Amniotic stem cell (primary cell): ENCODE measurements at regions not wholly inside any gene's neighbourhood (a gene's known extent, or its start where the extent isn't known, plus 50 kb on each side); places are given as distances from the start of the nearest gene placed in this dataset.
A peak's percentile ranks its signal among the peaks of the same experiment; 100 is the strongest.
"Not testable (repeated sequence)": the region's sequence is repeated elsewhere in the genome, so short reads cannot be mapped to it uniquely, and the experiment has no call there.

Experiments
- DNase-seq: peaks from one replicate; lab custom pipeline; 2025; lab: John Stamatoyannopoulos, UW

GRCh38 chr10:45515630-45516029 is 141.6 kb downstream of the ALOX5 start:
- no peak for DNase-seq

DNA sequence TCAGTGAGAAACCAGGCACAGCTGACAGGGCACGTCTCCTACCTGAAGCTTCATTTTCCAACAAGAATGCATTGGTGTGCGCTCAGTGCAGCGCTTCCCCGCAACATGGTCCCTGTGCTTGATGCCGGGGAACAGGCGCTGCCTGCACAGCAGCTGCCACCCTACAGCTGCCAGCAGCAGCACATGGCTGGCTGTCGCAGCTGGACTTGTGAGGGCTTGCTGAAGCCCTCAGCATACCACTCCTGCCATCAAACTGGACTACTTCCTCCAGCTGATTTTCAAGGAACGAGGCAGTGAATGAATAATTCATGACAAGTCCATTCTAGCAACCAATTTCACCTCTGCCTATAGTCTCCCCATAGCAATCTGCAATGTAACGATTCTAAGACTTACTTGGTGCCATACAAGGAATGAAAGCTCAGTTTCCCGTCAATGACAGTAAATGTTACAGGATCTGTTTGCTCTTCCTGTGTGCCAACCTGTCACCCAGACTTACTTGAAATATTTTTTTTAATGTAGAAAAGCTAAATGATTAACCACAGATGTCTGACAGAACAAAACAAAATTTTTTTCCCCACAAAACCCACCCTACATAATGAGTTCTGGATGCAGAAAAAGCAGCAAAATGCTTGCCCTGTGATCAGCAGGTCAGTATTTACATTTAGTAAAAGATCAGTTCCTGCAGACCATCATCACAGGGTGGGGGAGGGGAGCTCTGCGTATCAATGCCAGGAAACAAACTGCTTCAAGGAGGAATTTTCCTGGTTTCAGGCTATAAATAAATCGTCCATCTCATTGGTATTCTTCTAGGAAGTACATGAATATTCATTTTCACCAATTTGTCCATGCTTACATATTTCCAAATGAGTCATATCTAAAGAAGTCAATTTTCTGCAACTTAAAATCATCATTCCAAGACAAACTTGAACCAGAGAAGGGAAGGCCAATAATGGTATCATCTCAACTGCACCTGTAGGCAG is 140.6 kb downstream of the ALOX5 start:
- DNase-seq = peak; percentile 10

- no peak for DNase-seq
These were observed 139.5 kb downstream of the ALOX5 start for GRCh38 chr10:45513551-45513950.

DNA sequence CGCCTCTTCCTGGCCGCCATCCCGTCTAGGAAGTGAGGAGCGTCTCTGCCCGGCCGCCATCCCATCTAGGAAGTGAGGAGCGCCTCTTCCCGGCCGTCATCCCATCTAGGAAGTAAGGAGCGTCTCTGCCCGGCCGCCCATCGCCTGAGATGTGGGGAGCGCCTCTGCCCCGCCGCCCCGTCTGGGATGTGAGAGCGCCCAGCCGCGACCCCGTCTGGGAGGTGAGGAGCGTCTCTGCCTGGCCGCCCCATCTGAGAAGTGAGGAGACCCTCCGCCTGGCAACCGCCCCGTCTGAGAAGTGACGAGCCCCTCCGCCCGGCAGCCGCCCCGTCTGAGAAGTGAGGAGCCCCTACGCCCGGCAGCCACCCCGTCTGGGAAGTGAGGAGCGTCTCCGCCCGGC is 137.9 kb downstream of the ALOX5 start:
- not testable (repeated sequence) for DNase-seq

GRCh38 chr10:45509491-45509890 is 135.5 kb downstream of the ALOX5 start:
- no peak for DNase-seq

DNA sequence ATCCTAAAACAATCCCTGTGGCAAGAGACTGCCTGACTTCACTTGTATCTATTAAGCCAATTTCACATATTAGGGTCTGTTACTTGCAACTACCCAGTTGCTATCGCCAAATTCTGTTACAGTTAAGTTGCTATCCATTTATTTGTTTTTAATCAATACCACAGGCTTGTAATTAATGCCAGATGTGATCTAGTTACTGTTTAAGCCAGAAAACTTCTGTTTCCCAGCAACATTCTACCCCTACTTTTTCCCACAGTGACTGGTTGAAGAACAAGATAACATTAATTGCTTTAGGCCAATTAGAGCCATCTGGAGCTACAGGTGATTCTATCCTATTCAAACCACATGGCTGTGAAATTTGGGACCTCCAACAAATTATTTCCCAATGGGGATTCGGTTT is 131.3 kb downstream of the ALOX5 start:
- DNase-seq = no peak

- no peak for DNase-seq
These were observed 128.4 kb downstream of the ALOX5 start for GRCh38 chr10:45502458-45502857.

- no peak for DNase-seq
These were observed 127.8 kb downstream of the ALOX5 start for GRCh38 chr10:45501791-45502190.

DNA sequence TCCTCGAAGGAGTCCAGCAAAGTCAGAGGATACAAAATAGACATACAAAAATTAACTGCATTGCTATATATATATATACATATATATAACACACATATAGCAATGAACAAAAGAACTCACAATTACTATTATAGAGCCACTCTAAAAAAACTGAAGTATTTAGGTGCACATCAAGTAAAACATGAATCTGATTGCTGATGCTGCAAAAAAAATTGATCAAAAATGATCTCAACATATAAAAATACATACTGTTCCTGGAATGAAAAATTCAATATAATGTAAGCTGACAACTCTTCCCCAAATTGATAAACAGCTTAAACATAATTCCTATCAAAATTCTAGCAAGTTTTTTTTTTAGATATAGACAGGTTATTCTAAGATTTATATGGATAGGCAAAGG is 126.8 kb downstream of the ALOX5 start:
- DNase-seq = no peak

DNA sequence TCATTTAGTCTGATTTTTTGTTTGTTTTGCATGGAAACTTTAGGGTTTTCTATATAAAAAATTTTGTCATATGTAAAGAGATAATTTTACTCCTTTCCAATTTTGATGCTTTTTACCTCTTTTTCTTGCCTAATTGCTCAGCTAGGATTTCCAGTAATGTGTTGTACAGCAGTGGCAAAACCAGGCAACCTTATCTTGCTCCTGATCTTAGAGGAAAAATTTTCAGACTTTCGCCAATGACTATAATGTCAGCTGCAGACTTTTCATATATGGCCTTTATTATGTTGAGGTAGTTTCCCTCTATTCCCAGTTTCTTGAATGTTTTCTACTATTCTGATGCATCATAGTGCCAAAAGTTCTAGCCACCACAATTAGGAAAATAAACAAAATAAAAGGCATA is 126.3 kb downstream of the ALOX5 start:
- no peak for DNase-seq

DNA sequence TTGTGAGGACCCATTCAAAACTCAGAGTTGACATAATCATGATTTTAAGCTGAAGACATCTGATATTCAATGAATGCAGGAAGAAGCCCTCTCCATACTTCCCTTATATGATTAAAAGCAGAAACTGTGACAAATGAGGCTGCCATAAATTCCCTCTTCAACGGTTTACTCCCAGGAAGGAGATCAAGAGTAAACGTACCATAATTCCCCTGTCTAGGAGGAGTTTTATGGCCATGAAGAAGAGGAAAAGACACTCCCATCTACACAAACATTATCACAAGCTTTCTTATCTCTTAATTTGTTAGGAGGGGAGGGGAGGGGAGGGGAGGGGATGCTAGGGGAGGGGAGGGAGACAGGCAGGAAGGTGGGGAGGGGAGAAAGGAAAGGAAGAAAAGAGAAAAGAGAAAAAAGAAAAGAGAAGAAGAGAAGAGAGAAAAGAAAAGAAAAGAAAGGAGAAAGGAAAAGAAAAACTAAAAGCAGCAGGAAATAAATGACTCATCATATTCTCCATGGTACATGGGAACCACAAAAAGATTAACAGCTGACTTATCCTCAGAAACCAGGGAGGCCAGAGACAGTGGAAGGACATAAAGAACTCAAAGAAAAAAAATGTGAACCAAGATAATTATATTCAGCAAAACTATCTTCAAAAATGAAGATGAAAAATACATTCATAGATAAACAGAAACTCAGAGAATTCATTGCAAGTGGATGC is 121.6 kb downstream of the ALOX5 start:
- no peak for DNase-seq
